ENCODE measurements at regions not wholly inside any gene's neighbourhood (a gene's known extent, or its start where the extent isn't known, plus 50 kb on each side); places are given as distances from the start of the nearest gene placed in this dataset.
"Not testable (repeated sequence)": the region's sequence is repeated elsewhere in the genome, so short reads cannot be mapped to it uniquely, and the experiment has no call there.

DNA sequence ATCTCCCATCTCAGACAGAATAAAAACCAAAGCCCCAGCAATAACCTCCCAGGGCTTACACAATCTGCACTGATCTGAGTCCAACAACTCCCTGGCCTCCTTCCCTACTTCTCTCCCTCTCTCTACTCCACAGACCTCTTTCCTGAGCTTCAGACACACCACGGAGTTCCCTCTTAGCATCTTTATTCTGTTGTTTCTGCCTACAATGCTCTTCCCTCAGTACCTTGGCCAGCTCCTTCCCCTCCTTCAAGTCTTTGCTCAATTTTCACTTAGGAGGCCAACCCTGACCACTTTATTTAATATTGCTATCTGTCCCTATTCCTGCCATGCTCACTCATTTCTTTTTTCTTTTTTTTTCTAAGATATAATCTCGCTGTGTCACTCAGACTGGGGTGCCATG lies 276.7 kb downstream of the CWH43 start:
- TF ChIP-seq, protein P1, sequence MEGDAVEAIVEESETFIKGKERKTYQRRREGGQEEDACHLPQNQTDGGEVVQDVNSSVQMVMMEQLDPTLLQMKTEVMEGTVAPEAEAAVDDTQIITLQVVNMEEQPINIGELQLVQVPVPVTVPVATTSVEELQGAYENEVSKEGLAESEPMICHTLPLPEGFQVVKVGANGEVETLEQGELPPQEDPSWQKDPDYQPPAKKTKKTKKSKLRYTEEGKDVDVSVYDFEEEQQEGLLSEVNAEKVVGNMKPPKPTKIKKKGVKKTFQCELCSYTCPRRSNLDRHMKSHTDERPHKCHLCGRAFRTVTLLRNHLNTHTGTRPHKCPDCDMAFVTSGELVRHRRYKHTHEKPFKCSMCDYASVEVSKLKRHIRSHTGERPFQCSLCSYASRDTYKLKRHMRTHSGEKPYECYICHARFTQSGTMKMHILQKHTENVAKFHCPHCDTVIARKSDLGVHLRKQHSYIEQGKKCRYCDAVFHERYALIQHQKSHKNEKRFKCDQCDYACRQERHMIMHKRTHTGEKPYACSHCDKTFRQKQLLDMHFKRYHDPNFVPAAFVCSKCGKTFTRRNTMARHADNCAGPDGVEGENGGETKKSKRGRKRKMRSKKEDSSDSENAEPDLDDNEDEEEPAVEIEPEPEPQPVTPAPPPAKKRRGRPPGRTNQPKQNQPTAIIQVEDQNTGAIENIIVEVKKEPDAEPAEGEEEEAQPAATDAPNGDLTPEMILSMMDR (IDR thresholded peaks at IDR 0.05; ENCODE audit: low read depth, low read length, poor library complexity, severe bottlenecking) = not testable (repeated sequence)
- TF ChIP-seq EZH2phosphoT487 (IDR thresholded peaks at IDR 0.05; ENCODE audit: borderline replicate concordance, low read length) = not testable (repeated sequence)

All from DOHH2 (cell line).